Mucosa of gallbladder (tissue), 1 donor: ENCODE measurements at regions not wholly inside any gene's neighbourhood (a gene's known extent, or its start where the extent isn't known, plus 50 kb on each side); places are given as distances from the start of the nearest gene placed in this dataset.

Experiments used
- DNase-seq: peaks from one replicate; pipeline ENCODE4 v3.0.0-alpha.2; 2020; ENCODE audit warnings: low spot score
- donor health status: DM: no; HTN: no; CAD: no.

DNA sequence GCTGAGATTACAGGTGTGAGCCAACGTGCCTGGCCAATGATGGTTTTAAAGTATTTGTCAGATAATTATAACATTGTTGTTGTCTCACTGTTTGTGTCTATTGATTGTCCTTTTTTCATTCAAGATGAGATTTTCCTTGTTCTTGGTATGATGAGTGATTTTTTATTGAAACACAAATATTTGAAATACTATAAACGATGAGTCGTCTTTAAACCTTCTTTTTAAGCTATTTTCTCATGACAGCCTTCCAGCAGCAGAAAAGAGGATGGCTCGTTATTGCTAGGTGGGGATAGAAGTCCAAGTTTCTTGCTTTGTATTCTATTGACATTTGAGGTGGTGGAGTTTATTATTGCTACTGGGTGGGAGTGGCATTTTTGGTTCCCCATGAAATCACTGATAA lies 61.7 kb upstream of the MDFIC2 start:
- no peak for DNase-seq
